Osteoblast (primary cell): ENCODE measurements at regions not wholly inside any gene's neighbourhood (a gene's known extent, or its start where the extent isn't known, plus 50 kb on each side); places are given as distances from the start of the nearest gene placed in this dataset.

Experiments used
- DNase-seq: peaks from one replicate; pipeline ENCODE4 v3.0.0; 2011; ENCODE audit warnings: low spot score, mixed read lengths; ENCODE audit not compliant: insufficient read length; ENCODE audit errors: missing footprints
- H2AFZ ChIP-seq: 2 replicates; pipeline ENCODE4 v1.6.0; 2011; ENCODE audit warnings: mild to moderate bottlenecking, low read length
- H3K27ac ChIP-seq: 2 replicates; pipeline ENCODE4 v1.5.1; 2011; ENCODE audit warnings: mild to moderate bottlenecking, low read depth, low read length, moderate library complexity
- H3K27me3 ChIP-seq: 2 replicates; pipeline ENCODE4 v1.6.0; 2012; ENCODE audit warnings: mild to moderate bottlenecking, control low read depth, inconsistent platforms, low read length, moderate library complexity; ENCODE audit not compliant: insufficient read depth
- H3K36me3 ChIP-seq: 2 replicates; pipeline ENCODE4 v1.5.1; 2011; ENCODE audit warnings: mild to moderate bottlenecking, low read length, control low read depth, moderate library complexity; ENCODE audit not compliant: insufficient read depth
- H3K4me1 ChIP-seq: 2 replicates; pipeline ENCODE4 v1.5.1; 2011; ENCODE audit warnings: mild to moderate bottlenecking, low read length, control low read depth, moderate library complexity; ENCODE audit not compliant: insufficient read depth
- H3K4me2 ChIP-seq: 2 replicates; pipeline ENCODE4 v1.6.0; 2011; ENCODE audit warnings: mild to moderate bottlenecking, low read length; ENCODE audit not compliant: insufficient read depth
- H3K4me3 ChIP-seq: fragments of 200-600 bp; sonication (generic); 3 replicates; pipeline ENCODE4 v1.5.1; 2012; ENCODE audit warnings: mild to moderate bottlenecking, low read length, inconsistent platforms; ENCODE audit not compliant: insufficient read depth
- H3K79me2 ChIP-seq: 2 replicates; pipeline ENCODE4 v1.6.0; 2012; ENCODE audit warnings: mild to moderate bottlenecking, low read length, control low read depth, inconsistent platforms; ENCODE audit not compliant: insufficient read depth
- H3K9me3 ChIP-seq: 2 replicates; pipeline ENCODE4 v1.5.1; 2011; ENCODE audit warnings: low read depth, low read length, control low read depth
- H4K20me1 ChIP-seq: 2 replicates; pipeline ENCODE4 v1.6.0; 2012; ENCODE audit warnings: mild to moderate bottlenecking, low read length, control low read depth; ENCODE audit not compliant: insufficient read depth
- CTCF ChIP-seq: IDR thresholded peaks from 2 replicates; pipeline ENCODE4 v1.5.1; 2011; ENCODE audit warnings: mild to moderate bottlenecking, low read depth, low read length, moderate library complexity; ENCODE audit errors: extremely low read depth

- Histone ChIP-seq H3K36me3 (no peaks in the 10 kb centered on the region), H3K27ac (peak overlapping the region; percentile 56), H3K4me2 (no peak overlapping the region), H4K20me1 (no peaks in the 10 kb centered on the region), H3K4me3 (no peak overlapping the region), H2AFZ (no peak overlapping the region), H3K79me2 (no peaks in the 10 kb centered on the region), H3K4me1 (no peaks in the 10 kb centered on the region), H3K9me3 (no peaks in the 10 kb centered on the region), H3K27me3 (no peaks in the 10 kb centered on the region)
- no peak for TF ChIP-seq CTCF
- DNase-seq: no peak
Observed at GRCh38 chr10:111705021-111705420, 478.5 kb downstream of the GPAM start.

GRCh38 chr10:111706331-111706730 lies 477.2 kb downstream of the GPAM start:
- Histone ChIP-seq H3K4me1 (no peaks in the 10 kb centered on the region), H3K36me3 (no peaks in the 10 kb centered on the region), H3K27ac (no peak overlapping the region), H3K27me3 (no peaks in the 10 kb centered on the region), H3K4me2 (no peak overlapping the region), H4K20me1 (no peaks in the 10 kb centered on the region), H3K4me3 (no peak overlapping the region), H2AFZ (no peak overlapping the region), H3K79me2 (no peaks in the 10 kb centered on the region), H3K9me3 (no peaks in the 10 kb centered on the region)
- no peak for DNase-seq
- no peak for TF ChIP-seq CTCF

GRCh38 chr10:111707076-111707475 lies 476.5 kb downstream of the GPAM start:
- Histone ChIP-seq H3K4me1 (no peaks in the 10 kb centered on the region), H3K36me3 (no peaks in the 10 kb centered on the region), H3K4me2 (no peak overlapping the region), H3K27ac (no peak overlapping the region), H2AFZ (no peak overlapping the region), H3K79me2 (no peaks in the 10 kb centered on the region), H4K20me1 (no peaks in the 10 kb centered on the region), H3K4me3 (no peak overlapping the region), H3K27me3 (no peaks in the 10 kb centered on the region), H3K9me3 (no peaks in the 10 kb centered on the region)
- no peak for DNase-seq
- no peak for TF ChIP-seq CTCF

GRCh38 chr10:111709603-111710002 lies 474.0 kb downstream of the GPAM start:
- Histone ChIP-seq H2AFZ (no peak overlapping the region), H3K36me3 (no peaks in the 10 kb centered on the region), H3K27ac (no peak overlapping the region), H3K27me3 (no peaks in the 10 kb centered on the region), H3K4me2 (no peak overlapping the region), H3K79me2 (no peaks in the 10 kb centered on the region), H3K9me3 (no peaks in the 10 kb centered on the region), H4K20me1 (no peaks in the 10 kb centered on the region), H3K4me1 (no peaks in the 10 kb centered on the region), H3K4me3 (no peak overlapping the region)
- no peak for TF ChIP-seq CTCF
- DNase-seq: no peak
